Adipocyte (in vitro differentiated cells): ENCODE measurements at regions not wholly inside any gene's neighbourhood (a gene's known extent, or its start where the extent isn't known, plus 50 kb on each side); places are given as distances from the start of the nearest gene placed in this dataset.

Source experiments
- DNase-seq: peaks from one replicate; pipeline ENCODE4 v3.0.0-alpha.2; 2015; ENCODE audit warnings: low read depth
- H3K27me3 ChIP-seq: replicated peaks from 2 replicates; pipeline ENCODE4 v1.7.0; 2013; ENCODE audit warnings: mild to moderate bottlenecking, low read length, moderate library complexity; ENCODE audit not compliant: control insufficient read depth, insufficient read depth
- H3K36me3 ChIP-seq: 2 replicates; pipeline ENCODE4 v1.7.0; 2013; ENCODE audit warnings: low read length, mild to moderate bottlenecking, moderate library complexity; ENCODE audit not compliant: control insufficient read depth, insufficient read depth, severe bottlenecking
- H3K4me1 ChIP-seq: 2 replicates; pipeline ENCODE4 v1.7.0; 2013; ENCODE audit warnings: mild to moderate bottlenecking, low read length, moderate library complexity; ENCODE audit not compliant: control insufficient read depth, insufficient read depth
- H3K4me3 ChIP-seq: 2 replicates; pipeline ENCODE4 v1.7.0; 2013; ENCODE audit warnings: mild to moderate bottlenecking, low read length, moderate library complexity
- H3K9ac ChIP-seq: 2 replicates; pipeline ENCODE4 v1.7.0; 2013; ENCODE audit warnings: mild to moderate bottlenecking, low read length, moderate library complexity
- H3K9me3 ChIP-seq: 2 replicates; pipeline ENCODE4 v1.7.0; 2013; ENCODE audit warnings: mild to moderate bottlenecking, low read length, moderate library complexity; ENCODE audit not compliant: control insufficient read depth

DNA sequence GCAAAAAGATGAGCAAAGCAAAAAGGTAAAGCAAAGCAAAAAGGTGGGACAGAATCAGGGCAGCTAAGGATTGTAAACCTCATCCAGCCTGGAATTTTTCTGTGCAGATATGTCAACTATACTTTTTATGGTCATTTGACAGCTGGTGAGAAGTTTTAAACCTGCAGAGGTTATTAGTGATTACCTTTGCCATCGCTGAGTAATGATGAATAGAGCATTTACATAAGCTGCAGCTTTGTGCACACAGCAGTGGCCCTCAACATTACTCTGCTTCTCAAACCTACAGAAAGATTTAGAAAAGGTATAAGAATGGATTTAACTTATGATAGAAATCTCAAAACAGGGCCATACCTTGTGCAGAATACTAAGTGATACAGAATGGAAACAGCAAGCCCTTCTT is 54.5 kb upstream of the C4orf54 start:
- Histone ChIP-seq H3K9ac (no peak overlapping the region), H3K27me3 (peaks cover 7% of the 10 kb centered on the region), H3K4me3 (no peak overlapping the region), H3K4me1 (no peaks in the 10 kb centered on the region), H3K9me3 (no peaks in the 10 kb centered on the region), H3K36me3 (no peaks in the 10 kb centered on the region)
- no peak for DNase-seq

DNA sequence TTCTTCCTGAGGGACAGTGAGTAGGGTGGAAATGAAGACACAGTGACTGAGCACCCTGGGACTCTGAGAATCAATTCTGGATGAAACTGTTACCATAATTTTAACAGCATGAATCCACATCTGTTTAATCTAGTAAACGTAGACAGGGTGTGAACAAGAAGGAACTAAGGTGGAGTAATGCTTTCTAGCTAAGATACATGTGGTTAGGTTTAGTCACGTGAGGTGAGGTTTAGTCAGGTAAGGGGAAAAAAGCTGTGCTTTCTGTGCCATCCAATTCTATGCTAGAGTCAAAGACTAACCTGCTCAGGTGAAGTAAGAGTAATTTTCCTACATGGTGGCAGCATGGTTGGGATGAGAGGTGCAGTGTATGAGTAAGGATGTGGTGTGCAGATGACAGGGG is 54.0 kb upstream of the C4orf54 start:
- no peak for DNase-seq
- Histone ChIP-seq H3K27me3 (peaks cover 7% of the 10 kb centered on the region), H3K9ac (no peak overlapping the region), H3K4me3 (no peak overlapping the region), H3K9me3 (no peaks in the 10 kb centered on the region), H3K36me3 (no peaks in the 10 kb centered on the region), H3K4me1 (no peaks in the 10 kb centered on the region)

DNA sequence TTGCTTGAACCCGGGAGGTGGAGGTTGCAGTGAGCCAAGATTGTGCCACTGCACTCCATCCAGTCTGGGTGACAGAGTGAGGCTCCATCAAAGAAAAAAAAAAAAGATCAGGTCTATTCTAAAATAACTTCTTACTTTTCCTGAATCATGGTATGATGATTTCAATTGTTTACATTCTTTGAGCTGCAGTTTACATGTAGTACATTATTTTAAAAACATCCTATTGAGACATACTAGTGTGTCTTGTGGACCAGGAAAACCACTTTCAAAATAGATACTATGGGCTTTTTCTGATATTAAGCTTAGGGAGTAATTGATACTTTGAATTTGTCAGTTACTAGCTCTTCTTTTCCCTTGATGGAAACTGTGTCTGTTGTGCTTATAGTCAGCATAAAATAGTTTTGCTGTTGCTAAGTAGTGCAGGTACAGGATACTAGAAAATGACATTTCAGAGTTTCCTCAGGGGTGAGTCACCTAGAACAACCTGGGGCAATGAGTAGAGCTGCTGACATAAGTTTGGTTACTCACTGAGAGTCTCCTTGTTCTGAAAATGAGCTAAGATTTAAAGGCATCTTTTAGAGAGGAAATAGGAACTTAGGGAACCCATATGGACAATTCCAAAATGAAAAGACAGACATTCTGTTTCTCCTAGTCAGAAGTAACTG is 53.2 kb upstream of the C4orf54 start:
- no peaks in the 10 kb centered on the region for H3K4me1 ChIP-seq
- no peak overlapping the region for H3K4me3 ChIP-seq
- peaks cover 7% of the 10 kb centered on the region for H3K27me3 ChIP-seq
- no peaks in the 10 kb centered on the region for H3K36me3 ChIP-seq
- no peaks in the 10 kb centered on the region for H3K9me3 ChIP-seq
- no peak overlapping the region for H3K9ac ChIP-seq
- peak; percentile 23 for DNase-seq

DNA sequence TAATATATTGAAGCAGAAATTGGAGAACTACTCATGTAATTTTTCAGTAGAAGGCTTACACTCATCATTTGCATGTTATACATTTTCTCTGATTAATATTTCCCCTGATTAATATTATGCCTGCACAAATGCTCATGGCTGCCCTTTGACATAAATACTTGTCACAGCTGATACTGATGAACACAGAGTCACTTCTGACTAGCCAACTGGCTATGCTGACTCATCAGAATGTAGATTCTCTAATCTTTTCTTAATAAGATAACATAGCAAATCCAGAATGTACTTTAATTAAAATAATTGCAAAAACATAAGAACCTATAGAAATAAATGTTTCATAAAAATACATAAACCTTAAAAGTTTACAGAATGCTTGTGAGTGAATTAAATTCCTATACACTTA is 52.4 kb upstream of the C4orf54 start:
- Histone ChIP-seq H3K9me3 (no peaks in the 10 kb centered on the region), H3K4me1 (no peaks in the 10 kb centered on the region), H3K27me3 (peaks cover 7% of the 10 kb centered on the region), H3K36me3 (no peaks in the 10 kb centered on the region), H3K9ac (no peak overlapping the region), H3K4me3 (no peak overlapping the region)
- no peak for DNase-seq

DNA sequence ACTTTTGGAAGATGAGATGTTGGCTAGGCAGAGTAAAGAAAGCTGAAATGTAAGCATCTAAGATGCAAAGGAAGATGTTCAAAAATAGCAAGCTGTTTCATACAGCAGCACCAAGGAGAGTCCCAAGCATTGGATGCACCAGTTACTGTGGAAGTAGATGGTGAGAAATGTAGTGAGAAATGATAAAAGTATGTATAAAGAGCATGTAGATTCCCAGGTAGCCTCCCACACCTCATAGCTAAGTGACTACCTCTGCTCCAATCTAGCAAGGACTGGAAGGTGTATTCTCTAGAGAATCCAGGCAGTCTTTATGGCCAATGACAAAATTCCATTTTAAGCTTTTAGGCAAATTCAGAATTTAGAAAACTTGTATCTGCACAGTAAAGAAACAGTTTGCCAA is 50.9 kb upstream of the C4orf54 start:
- H3K27me3 ChIP-seq, result peaks cover 7% of the 10 kb centered on the region
- H3K36me3 ChIP-seq, result no peaks in the 10 kb centered on the region
- no peak for DNase-seq
- H3K9me3 ChIP-seq, result no peaks in the 10 kb centered on the region
- no peaks in the 10 kb centered on the region for H3K4me1 ChIP-seq
- H3K4me3 ChIP-seq, result no peak overlapping the region
- H3K9ac ChIP-seq, result no peak overlapping the region
